ENCODE measurements at regions not wholly inside any gene's neighbourhood (a gene's known extent, or its start where the extent isn't known, plus 50 kb on each side); places are given as distances from the start of the nearest gene placed in this dataset.
A peak's percentile ranks its signal among the peaks of the same experiment; 100 is the strongest.

DNA sequence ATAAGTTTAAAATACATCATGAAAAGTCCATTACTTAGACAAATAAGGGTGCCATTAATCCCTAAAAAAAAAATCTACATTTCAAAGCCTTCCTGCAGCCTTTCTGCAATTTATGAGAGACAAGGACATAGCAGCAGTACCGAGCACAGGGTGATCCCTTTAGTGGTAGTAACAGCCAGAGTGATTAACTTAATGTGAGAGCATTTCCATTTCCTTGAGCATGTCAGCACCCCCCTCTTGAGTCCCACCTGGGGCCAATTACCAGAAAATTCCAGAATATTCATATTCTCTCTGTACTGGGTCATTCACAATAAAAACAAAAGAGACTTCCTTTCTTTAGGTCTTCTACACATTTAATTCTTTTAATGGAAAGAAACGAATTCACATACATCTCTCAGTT is 546.9 kb upstream of the CCDC54 start:
- DNase-seq, result no peak
- H3K27ac ChIP-seq, result no peak overlapping the region
- TF ChIP-seq, protein P1, sequence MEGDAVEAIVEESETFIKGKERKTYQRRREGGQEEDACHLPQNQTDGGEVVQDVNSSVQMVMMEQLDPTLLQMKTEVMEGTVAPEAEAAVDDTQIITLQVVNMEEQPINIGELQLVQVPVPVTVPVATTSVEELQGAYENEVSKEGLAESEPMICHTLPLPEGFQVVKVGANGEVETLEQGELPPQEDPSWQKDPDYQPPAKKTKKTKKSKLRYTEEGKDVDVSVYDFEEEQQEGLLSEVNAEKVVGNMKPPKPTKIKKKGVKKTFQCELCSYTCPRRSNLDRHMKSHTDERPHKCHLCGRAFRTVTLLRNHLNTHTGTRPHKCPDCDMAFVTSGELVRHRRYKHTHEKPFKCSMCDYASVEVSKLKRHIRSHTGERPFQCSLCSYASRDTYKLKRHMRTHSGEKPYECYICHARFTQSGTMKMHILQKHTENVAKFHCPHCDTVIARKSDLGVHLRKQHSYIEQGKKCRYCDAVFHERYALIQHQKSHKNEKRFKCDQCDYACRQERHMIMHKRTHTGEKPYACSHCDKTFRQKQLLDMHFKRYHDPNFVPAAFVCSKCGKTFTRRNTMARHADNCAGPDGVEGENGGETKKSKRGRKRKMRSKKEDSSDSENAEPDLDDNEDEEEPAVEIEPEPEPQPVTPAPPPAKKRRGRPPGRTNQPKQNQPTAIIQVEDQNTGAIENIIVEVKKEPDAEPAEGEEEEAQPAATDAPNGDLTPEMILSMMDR (IDR thresholded peaks at IDR 0.05), result no peak
- FAIRE-seq, result no peak
- H3K9me3 ChIP-seq, result no peaks in the 10 kb centered on the region
- no peaks in the 10 kb centered on the region for H3K27me3 ChIP-seq
- intact Hi-C loops (cut with DNase I), result no loop called here
- WGBS, 2 donors, result 39 to 44% methylated on average over 2 of the region's 2 CpGs
- no peaks in the 10 kb centered on the region for H3K36me3 ChIP-seq
- H3K4me3 ChIP-seq, result no peak overlapping the region
- no peaks in the 10 kb centered on the region for H3K4me1 ChIP-seq
- no peak for ATAC-seq

DNA sequence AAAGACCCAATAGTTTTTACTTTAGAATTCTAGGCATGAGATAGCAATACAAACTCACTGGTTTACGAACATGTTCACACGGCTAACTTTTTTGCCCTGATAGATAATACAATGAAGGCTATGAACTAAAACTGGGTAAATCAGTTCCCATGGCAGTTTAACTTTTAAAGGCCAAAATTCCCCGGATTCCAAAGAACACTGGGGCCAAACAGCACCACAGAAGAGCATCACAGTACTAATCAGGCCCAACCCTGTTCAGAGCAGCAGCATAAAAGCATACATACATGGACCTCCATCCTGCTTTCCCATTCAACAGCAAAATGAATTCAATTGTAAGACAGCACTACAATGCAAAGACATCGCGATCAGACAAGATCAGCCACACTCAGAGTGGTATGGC is 540.3 kb upstream of the CCDC54 start:
- H3K4me1 ChIP-seq, result no peaks in the 10 kb centered on the region
- intact Hi-C loops (cut with DNase I), result no loop called here
- no peak for FAIRE-seq
- no peak overlapping the region for H3K27ac ChIP-seq
- H3K36me3 ChIP-seq, result no peaks in the 10 kb centered on the region
- no peak overlapping the region for H3K4me3 ChIP-seq
- H3K9me3 ChIP-seq, result no peaks in the 10 kb centered on the region
- 58 to 72% methylated on average over 5 of the region's 5 CpGs for WGBS, 2 donors
- no peaks in the 10 kb centered on the region for H3K27me3 ChIP-seq
- no peak for ATAC-seq
- no peak for DNase-seq
- TF ChIP-seq, protein P1 (IDR thresholded peaks at IDR 0.05), result no peak

DNA sequence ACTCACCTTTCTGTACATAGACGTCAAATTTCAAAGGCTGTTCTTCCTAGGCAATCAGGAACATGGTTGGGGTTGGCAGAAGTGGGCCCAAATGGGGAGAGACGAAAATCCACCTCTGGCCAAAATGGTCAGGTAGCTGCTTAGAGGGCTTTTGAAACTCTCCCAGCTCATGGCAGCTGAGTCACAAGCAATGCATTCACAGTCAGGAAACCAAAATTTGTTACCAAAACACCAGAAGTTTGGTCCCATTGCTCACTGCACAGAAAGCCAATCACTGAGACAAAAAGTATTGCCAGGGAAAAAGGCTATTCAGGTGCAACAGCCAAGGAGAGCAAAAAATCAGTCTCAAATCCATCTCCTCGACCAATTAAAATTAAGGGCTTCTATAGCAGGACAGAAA is 539.6 kb upstream of the CCDC54 start:
- Histone ChIP-seq H3K4me3 (no peak overlapping the region), H3K27ac (no peak overlapping the region), H3K36me3 (no peaks in the 10 kb centered on the region), H3K4me1 (no peaks in the 10 kb centered on the region), H3K9me3 (no peaks in the 10 kb centered on the region), H3K27me3 (no peaks in the 10 kb centered on the region)
- ATAC-seq (no peak), FAIRE-seq (no peak), DNase-seq (no peak)
- intact Hi-C loops (cut with DNase I), result no loop called here
- WGBS, 2 donors, result 57 to 68% methylated on average over 3 of the region's 3 CpGs
- TF ChIP-seq, protein P1 (IDR thresholded peaks at IDR 0.05), result no peak

DNA sequence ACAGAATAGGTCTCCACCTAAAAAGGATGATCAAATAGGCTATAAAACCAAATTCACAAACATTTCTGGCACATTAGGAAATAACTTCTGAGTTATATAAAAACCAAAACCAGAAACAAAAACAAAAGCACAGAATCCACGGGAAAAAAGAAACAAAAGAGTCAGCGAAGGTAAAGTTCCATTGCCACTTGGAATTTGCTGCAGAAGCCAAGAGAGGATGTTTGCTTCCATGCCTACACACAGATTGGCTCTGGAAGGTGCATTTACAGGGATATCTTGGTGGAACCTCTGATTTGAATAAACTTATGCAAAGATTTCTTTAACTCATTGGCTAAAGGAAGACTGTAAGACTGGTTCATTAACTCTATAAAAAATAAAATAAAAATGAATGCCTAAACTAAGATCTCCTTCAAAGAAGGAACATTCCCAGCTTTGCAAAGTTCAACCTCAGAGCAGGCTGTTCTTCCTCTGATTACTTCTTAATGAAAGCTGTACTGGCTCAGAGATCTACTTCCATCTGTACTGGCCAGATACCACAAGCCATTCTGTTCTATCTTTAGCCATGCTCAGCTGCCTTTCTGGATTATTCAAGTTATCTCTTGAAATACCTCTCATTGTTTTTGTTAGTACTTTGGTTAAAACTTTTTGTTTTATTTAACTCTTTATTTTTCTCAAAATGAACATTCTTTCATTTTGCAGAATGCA is 537.5 kb upstream of the CCDC54 start:
- no peaks in the 10 kb centered on the region for H3K9me3 ChIP-seq
- no peaks in the 10 kb centered on the region for H3K36me3 ChIP-seq
- no peak overlapping the region for H3K4me3 ChIP-seq
- intact Hi-C loops (cut with DNase I), result no loop called here
- TF ChIP-seq, protein P1 (IDR thresholded peaks at IDR 0.05), result no peak
- DNase-seq, result no peak
- WGBS, 2 donors, result 42 to 60% methylated on average over 2 of the region's 2 CpGs
- no peak for FAIRE-seq
- H3K27ac ChIP-seq, result no peak overlapping the region
- H3K27me3 ChIP-seq, result no peaks in the 10 kb centered on the region
- peak in 1 of 4 donors; percentile 35 for ATAC-seq
- no peaks in the 10 kb centered on the region for H3K4me1 ChIP-seq

DNA sequence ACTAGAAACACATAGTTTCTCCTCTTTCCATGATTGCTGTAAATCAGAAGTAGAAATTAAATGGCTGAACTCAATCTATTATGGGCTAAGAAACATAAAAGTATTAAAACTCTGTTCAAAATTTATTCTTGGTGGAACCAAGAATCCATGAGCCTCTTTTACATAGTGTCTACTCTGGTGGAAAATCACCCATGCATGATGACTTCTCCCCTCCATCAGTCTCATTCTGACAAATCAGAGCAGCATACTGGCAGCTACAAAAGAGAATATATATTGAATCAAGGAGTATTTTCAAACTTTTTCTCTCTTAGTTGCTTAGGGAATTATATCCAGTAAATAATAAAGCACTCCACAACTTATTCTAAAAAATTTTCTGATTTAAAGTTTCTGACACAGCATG is 536.9 kb upstream of the CCDC54 start:
- H3K9me3 ChIP-seq, result no peaks in the 10 kb centered on the region
- H3K27ac ChIP-seq, result no peak overlapping the region
- no peak for FAIRE-seq
- H3K4me1 ChIP-seq, result no peaks in the 10 kb centered on the region
- no peak overlapping the region for H3K4me3 ChIP-seq
- DNase-seq, result no peak
- intact Hi-C loops (cut with DNase I), result no loop called here
- no peak for ATAC-seq
- H3K27me3 ChIP-seq, result no peaks in the 10 kb centered on the region
- H3K36me3 ChIP-seq, result no peaks in the 10 kb centered on the region
- TF ChIP-seq, protein P1 (IDR thresholded peaks at IDR 0.05), result no peak

Measured in pancreas (tissue), 10 donors.